ENCODE measurements at regions not wholly inside any gene's neighbourhood (a gene's known extent, or its start where the extent isn't known, plus 50 kb on each side); places are given as distances from the start of the nearest gene placed in this dataset.

DNA sequence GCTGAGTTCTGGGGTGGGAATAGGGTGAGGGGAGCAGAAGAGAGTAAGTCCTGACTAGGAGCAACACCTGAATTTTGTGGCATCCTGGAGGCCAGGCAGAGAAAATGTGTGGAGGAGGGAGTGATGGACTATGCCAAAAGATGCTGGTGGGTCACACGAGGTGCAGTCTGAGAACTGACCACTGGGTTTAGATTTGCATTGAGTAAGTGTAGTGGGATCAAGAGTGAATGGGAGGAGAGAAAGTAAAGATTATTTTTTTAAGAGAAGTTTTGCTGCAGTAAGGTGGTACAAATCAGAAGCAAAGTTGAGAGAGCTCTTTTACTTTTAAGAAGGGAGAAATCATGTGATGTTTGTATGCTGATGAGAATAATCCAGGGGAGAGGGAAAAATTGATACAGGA lies 405.1 kb downstream of the DLEU7 start:
- no peak for DNase-seq (ENCODE audit: low spot score)

DNA sequence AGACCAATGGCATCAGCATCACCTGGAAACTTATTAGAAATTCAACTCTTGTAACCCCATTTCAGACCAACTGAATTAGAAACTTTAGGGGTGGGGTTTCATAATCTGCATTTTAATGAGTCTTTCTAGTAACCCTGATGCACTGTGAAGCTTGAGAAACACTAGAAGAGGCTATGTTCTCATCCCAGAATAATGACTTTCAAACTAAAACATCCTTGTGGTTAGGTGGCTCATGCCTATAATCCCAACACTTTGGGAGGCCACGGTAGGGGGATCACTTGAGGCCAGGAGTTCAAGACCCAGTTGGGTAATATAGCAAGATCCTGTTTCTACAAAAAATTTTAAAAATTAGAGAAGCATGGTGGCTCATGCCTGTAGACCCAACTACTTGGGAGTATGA lies 402.4 kb downstream of the DLEU7 start:
- DNase-seq (ENCODE audit: low spot score) = no peak

- no peak for DNase-seq (ENCODE audit: low spot score)
Measured at GRCh38 chr13:50444726-50445125, 398.8 kb downstream of the DLEU7 start.

DNA sequence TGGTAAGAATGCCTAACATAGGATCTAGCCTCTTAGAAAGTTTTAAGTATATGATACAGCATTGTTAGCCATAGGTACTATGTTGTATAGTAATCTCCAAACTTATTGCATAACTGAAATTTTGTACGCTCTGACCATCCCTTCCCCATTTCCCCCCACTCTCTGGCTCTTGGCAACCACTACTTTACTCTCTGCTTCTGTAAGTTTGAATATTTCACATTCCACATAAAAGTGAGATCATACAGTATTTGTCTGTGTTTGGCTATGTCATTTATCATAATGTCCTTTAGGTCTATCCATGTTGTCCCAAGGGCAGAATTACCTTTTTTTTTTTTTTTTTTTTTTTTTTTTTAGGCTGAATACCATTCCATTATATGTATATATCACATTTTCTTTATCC lies 396.9 kb downstream of the DLEU7 start:
- DNase-seq (ENCODE audit: low spot score) = no peak

- no peak for DNase-seq (ENCODE audit: low spot score)
Measured at GRCh38 chr13:50448535-50448998, 394.9 kb downstream of the DLEU7 start.

GRCh38 chr13:50449465-50449864 lies 394.0 kb downstream of the DLEU7 start:
- no peak for DNase-seq (ENCODE audit: low spot score)

DNA sequence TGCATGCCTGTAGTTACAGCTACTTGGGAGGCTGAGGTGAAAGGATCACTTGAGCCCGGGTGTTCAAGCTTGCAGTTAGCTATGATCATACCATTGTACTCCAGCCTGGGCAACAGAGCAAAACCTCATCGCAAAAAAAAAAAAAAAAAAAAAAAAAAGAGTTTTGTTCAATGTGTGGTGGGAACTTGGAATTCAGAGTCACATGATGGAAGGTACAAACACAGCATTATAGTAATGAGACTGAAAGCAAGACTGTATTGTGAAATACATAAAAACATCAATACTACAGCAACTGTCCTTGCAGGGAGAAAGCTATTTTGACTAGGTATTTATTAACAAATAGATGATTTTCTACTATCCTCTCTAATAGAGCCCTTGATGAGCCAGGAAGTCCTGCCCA lies 393.2 kb downstream of the DLEU7 start:
- no peak for DNase-seq (ENCODE audit: low spot score)

- DNase-seq (ENCODE audit: low spot score) = no peak
Measured at GRCh38 chr13:50451609-50452008, 391.9 kb downstream of the DLEU7 start.

DNA sequence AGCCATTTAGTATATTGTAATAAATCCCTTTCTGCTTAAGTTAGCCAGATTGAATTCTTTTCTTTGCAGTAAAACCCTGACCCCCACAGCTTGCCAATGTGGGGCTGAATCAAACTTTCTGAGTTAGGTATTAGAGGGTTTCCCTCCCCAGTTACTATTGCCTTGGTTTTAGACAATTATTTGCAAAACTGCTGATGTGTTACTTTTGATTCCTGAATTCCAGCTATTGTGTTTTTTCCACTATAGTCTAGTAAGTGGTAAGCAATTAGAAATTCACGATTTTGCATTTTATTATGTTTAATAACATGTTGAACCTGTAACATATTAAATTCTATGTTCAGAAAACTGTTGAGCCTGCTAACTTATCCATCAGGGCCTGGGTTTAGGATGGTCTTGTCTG lies 391.5 kb downstream of the DLEU7 start:
- DNase-seq (ENCODE audit: low spot score) = no peak

DNA sequence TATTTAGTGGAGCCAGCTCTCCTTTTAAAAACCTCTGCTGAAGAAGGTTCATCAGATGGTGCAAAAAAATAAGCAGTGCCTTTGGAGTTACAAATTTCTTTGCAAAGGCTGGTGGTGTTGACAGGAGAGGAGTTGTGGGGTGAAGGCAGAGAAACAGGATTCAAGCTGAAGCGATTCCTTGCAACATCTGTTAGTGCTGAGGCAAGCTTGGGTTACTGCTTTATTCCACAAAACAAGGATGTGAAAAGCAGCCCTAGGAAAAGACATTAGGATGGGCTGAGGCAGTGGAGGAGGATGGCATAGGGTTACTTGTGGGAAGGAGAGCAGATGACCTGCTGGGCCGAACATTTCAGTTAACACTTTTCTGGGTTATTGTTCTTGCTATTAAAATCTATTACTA lies 390.7 kb downstream of the DLEU7 start:
- DNase-seq (ENCODE audit: low spot score) = no peak

- DNase-seq (ENCODE audit: low spot score) = no peak
Measured at GRCh38 chr13:50453188-50453587, 390.3 kb downstream of the DLEU7 start.

- DNase-seq (ENCODE audit: low spot score) = no peak
Measured at GRCh38 chr13:50456111-50456510, 387.4 kb downstream of the DLEU7 start.

DNA sequence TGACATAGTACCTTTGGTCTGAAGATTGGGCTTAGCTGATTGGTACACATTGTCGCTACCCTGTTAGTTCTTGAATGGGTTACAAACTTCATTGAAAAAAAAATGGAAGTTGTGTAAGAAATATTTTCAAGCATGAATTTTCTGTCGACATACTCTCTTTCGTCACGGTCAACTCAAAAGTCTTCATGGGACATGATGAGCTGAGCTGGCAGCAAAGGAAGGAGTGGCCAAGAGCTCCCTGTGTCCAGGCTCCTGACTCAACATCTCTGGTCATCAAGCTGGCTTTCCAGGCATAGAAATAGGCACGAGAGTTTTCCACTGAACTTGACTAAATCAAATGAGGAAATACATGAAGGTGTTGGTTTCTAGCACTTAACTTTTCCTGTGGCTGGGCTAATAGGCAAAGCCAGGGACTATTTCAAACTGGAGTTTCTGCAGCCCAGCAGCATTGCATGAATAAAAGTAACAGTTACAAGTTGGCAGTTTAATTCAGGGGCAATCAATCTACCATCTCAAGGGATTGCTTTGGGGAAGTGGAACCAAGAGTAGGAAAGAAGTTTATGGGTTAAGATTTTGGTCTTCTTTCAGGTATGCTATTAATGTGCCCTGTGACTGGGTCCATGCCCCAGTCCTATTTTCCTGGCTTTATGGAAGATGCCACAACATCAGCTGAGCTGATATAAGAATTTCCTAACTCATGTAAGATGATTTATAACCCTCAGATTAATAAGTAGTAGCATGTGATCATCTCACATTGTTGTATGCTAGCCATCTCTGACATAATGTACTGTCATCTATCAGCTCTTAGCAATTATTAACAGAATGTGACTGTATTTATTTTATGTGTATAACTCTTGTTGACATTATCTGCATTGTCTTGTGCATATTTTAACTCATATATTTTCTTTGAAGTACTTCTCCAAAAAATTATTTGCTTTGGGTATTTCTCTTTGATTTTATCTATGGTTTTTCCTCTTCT lies 385.8 kb downstream of the DLEU7 start:
- no peak for DNase-seq (ENCODE audit: low spot score)

DNA sequence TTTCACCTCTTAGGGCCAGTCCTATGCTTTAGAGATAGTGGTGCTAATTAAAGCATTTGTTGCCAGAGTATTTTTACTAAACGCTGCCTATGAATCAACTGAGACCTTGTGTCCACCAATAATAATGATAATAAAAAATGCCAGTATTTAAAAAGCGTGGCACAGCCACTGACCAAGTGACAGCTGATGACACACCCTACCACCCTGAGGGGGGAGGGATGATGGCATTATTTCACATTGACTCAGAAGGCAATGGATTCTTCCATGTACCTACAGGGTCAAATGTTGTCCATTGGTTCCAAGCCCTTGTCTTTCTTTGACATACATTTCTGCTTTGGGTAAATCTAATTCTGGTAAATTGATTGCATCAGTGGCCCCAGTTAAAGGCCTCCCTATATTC lies 384.4 kb downstream of the DLEU7 start:
- no peak for DNase-seq (ENCODE audit: low spot score)

GRCh38 chr13:50459658-50460057 lies 383.8 kb downstream of the DLEU7 start:
- DNase-seq (ENCODE audit: low spot score) = no peak

- DNase-seq (ENCODE audit: low spot score) = no peak
Measured at GRCh38 chr13:50460358-50460757, 383.1 kb downstream of the DLEU7 start.

DNA sequence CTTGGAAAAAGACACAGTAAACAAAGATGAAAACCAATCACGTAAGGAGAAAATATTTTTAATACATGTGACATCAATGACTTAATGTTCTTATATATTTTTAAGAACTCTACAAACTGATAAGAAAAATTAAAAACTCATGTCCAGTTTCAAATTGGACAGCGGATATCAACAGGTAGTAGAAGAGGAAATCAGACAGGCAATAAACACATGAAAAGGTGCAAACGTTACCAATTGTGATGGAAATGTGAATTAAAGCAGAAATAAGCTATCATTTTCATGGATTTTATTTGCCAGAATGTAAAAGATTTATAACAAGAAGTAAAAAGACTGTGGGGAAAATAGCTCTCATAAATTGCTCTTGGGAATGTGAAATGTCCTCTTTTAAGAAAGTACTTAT lies 382.3 kb downstream of the DLEU7 start:
- no peak for DNase-seq (ENCODE audit: low spot score)

- no peak for DNase-seq (ENCODE audit: low spot score)
Measured at GRCh38 chr13:50463719-50464118, 379.8 kb downstream of the DLEU7 start.

DNA sequence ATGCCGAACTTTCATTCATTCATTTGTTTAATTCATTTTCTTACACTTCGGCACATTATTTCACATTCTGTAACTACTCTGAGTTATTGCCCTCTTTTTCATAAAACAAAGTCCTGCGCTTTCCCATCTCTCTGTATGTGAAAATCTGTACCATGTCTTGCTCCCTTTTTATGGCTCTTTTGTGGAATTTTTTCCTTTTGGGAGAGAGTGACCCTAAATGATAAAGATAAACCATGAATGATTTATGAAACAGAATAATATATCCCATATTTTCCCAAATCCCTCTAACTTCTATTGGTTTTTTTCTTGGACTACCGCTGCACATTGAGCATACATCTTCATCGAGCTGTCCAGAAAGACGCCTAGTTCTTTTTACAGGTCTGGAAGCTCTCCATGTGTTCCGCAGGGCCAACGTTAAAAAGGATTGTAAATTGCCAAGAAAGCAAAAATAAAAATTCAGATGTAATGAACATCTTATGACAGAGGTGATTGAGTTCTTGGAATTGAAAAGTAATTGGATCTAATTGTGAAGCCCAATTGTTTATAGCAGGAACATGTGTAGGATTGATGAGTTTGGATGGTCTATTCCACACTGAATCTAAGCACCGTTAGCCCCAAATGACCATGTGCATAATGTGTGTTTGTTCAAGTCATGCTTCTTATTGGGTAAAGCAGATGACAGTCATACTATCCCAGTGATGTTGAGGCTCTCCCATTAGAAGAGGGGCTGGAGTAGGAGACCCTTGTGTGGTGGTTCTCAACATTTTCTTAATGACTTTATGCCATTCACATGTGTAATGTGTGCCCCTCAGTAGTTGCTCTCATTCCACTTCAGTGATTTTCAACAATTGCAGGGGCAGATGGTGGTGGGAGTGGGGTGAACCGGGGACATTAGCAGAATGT lies 378.9 kb downstream of the DLEU7 start:
- DNase-seq (ENCODE audit: low spot score) = no peak

GRCh38 chr13:50466456-50466855 lies 377.0 kb downstream of the DLEU7 start:
- DNase-seq (ENCODE audit: low spot score) = no peak

DNA sequence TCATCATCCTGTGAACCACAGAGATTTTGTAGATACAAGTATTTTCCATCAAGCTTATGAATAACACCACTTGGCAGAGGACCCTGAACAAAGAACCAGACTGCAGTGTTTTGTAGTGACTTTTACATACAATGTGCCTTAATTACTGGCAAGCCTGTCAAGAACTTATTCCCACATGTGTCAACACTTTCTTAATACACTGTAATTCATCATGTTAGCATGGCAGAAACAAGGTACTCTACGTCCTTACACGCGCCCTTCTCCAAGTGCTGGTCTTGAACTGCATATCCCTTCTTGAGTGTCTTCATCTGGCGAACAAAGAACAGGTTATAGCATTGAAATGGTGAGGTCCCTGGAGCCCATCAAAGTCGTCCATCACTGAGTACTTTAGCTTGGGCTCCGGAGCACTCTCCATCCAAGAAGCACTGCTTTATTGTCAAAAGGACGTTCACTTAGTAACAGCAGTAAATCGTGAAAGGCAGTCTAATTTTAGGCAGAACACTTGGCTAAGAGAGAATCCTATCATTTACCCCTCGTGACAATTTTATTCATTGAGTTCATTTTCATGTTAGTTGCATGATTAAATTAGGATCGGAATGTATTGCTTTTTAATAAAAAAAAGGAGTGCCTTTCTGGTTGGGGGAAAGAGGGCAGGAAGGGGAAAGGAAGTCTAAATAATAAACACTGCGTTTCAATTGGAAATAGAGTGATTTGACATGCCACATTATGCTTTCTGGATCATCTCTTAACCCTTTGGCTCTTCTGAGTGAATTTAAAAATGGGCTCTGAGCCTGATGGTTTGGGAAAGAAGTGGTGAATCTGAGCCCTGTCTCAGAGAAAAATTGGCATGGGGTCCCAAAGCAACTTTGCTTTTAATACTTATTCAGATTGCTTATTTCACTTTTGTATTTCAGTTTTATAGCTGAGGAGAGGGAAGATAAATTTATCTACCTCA lies 376.1 kb downstream of the DLEU7 start:
- no peak for DNase-seq (ENCODE audit: low spot score)

Data from mesenteric fat pad (tissue), 1 donor.